Mesenchymal stem cell (in vitro differentiated cells and primary cell): ENCODE measurements at regions not wholly inside any gene's neighbourhood (a gene's known extent, or its start where the extent isn't known, plus 50 kb on each side); places are given as distances from the start of the nearest gene placed in this dataset.
"Not testable (repeated sequence)": the region's sequence is repeated elsewhere in the genome, so short reads cannot be mapped to it uniquely, and the experiment has no call there.

Source experiments
- DNase-seq: peaks from one replicate; pipeline ENCODE4 v3.0.0-alpha.2; 2013
- H2AFZ ChIP-seq: one replicate; pipeline ENCODE4 v1.6.1; 2013; ENCODE audit warnings: low read depth, mild to moderate bottlenecking, control low read depth, inconsistent platforms, low read length, moderate library complexity
- H2AK5ac ChIP-seq: 2 replicates; pipeline ENCODE4 v1.6.1; 2013; ENCODE audit warnings: low read length, moderate library complexity, mild to moderate bottlenecking, inconsistent platforms; ENCODE audit not compliant: severe bottlenecking
- H2BK120ac ChIP-seq: one replicate; pipeline ENCODE4 v1.6.1; 2013; ENCODE audit warnings: low read depth, mild to moderate bottlenecking, inconsistent platforms, low read length, moderate library complexity
- H2BK12ac ChIP-seq, 2 experiments: one replicate each; pipeline ENCODE4 v1.6.1; 2013; ENCODE audit warnings: inconsistent platforms in 2 of 2, low read length in 2 of 2, mild to moderate bottlenecking in 2 of 2, moderate library complexity in 2 of 2, control low read depth in 1 of 2
- H2BK15ac ChIP-seq: one replicate; pipeline ENCODE4 v1.6.1; 2013; ENCODE audit warnings: mild to moderate bottlenecking, low read depth, inconsistent platforms; ENCODE audit not compliant: poor library complexity, severe bottlenecking
- H2BK5ac ChIP-seq: 2 replicates; pipeline ENCODE4 v1.6.1; 2013; ENCODE audit warnings: low read depth, mild to moderate bottlenecking, low read length, control low read depth, inconsistent platforms; ENCODE audit not compliant: poor library complexity, severe bottlenecking
- H3K14ac ChIP-seq, 2 experiments: one replicate each; pipeline ENCODE4 v1.6.1; 2013; ENCODE audit warnings: inconsistent platforms in 2 of 2, low read length in 2 of 2, control low read depth in 1 of 2, mild to moderate bottlenecking in 1 of 2, moderate library complexity in 1 of 2
- H3K18ac ChIP-seq, 2 experiments: one replicate each; pipeline ENCODE4 v1.6.1; 2013; ENCODE audit warnings: inconsistent platforms in 2 of 2, low read length in 2 of 2, control low read depth in 1 of 2, low read depth in 1 of 2, mild to moderate bottlenecking in 1 of 2
- H3K23ac ChIP-seq, 2 experiments: one replicate each; pipeline ENCODE4 v1.6.1; 2013; ENCODE audit warnings: inconsistent platforms in 2 of 2, low read length in 2 of 2, mild to moderate bottlenecking in 2 of 2, moderate library complexity in 2 of 2, control low read depth in 1 of 2
- H3K27ac ChIP-seq: 2 replicates; pipeline ENCODE4 v1.5.1; 2013; ENCODE audit warnings: mild to moderate bottlenecking, moderate library complexity, low read length, control low read depth, inconsistent platforms; ENCODE audit not compliant: poor library complexity, severe bottlenecking
- H3K27me3 ChIP-seq, 2 experiments: 2 replicates each; pipeline versions ENCODE4 v1.6.1 to v1.7.0; 2013; ENCODE audit warnings: low read length in 2 of 2, mild to moderate bottlenecking in 2 of 2, moderate library complexity in 2 of 2, control low read depth in 1 of 2, inconsistent platforms in 1 of 2; ENCODE audit not compliant: control insufficient read depth in 1 of 2, insufficient read depth in 1 of 2
- H3K36me3 ChIP-seq, 2 experiments: 2 replicates each; pipeline versions ENCODE4 v1.6.1 to v1.7.0; 2013; ENCODE audit warnings: low read length in 2 of 2, control low read depth in 1 of 2, inconsistent platforms in 1 of 2, low read depth in 1 of 2, mild to moderate bottlenecking in 1 of 2; ENCODE audit not compliant: insufficient read depth in 2 of 2, control insufficient read depth in 1 of 2
- H3K4ac ChIP-seq, 2 experiments: one replicate each; pipeline ENCODE4 v1.6.1; 2013; ENCODE audit warnings: inconsistent platforms in 2 of 2, low read length in 2 of 2, mild to moderate bottlenecking in 2 of 2, moderate library complexity in 2 of 2, control low read depth in 1 of 2, low read depth in 1 of 2
- H3K4me1 ChIP-seq: 2 replicates; pipeline ENCODE4 v1.6.1; 2013; ENCODE audit warnings: low read depth, low read length, control low read depth; ENCODE audit not compliant: control insufficient read depth, insufficient read depth
- H3K4me2 ChIP-seq: 2 replicates; pipeline ENCODE4 v1.6.1; 2013; ENCODE audit warnings: low read length, mild to moderate bottlenecking, inconsistent platforms; ENCODE audit not compliant: poor library complexity, severe bottlenecking
- H3K4me3 ChIP-seq, 2 experiments: 2 replicates each; pipeline versions ENCODE4 v1.5.1 to v1.7.0; 2013; ENCODE audit warnings: low read length in 2 of 2, mild to moderate bottlenecking in 2 of 2, control low read depth in 1 of 2, low read depth in 1 of 2; ENCODE audit not compliant: insufficient read depth in 1 of 2
- H3K79me1 ChIP-seq: replicated peaks from 2 replicates; pipeline ENCODE4 v1.6.1; 2013; ENCODE audit warnings: mild to moderate bottlenecking, control low read depth, low read length, inconsistent platforms; ENCODE audit not compliant: poor library complexity, severe bottlenecking
- H3K9ac ChIP-seq: 2 replicates; pipeline ENCODE4 v1.7.0; 2013; ENCODE audit warnings: mild to moderate bottlenecking, low read length, moderate library complexity
- H3K9me3 ChIP-seq: 2 replicates; pipeline ENCODE4 v1.7.0; 2013; ENCODE audit warnings: mild to moderate bottlenecking, low read length; ENCODE audit not compliant: control insufficient read depth
- H4K8ac ChIP-seq: one replicate; pipeline ENCODE4 v1.6.1; 2013; ENCODE audit warnings: inconsistent platforms, mild to moderate bottlenecking, low read length, moderate library complexity
- H4K91ac ChIP-seq: one replicate; pipeline ENCODE4 v1.6.1; 2013; ENCODE audit warnings: mild to moderate bottlenecking, low read length, inconsistent platforms
- WGBS: methylation state at CpG from one replicate; pipeline ENCODE4 v1.1.7; 2013; ENCODE audit warnings: mixed read lengths; 5-methylcytosine and 5-hydroxymethylcytosine counted together

DNA sequence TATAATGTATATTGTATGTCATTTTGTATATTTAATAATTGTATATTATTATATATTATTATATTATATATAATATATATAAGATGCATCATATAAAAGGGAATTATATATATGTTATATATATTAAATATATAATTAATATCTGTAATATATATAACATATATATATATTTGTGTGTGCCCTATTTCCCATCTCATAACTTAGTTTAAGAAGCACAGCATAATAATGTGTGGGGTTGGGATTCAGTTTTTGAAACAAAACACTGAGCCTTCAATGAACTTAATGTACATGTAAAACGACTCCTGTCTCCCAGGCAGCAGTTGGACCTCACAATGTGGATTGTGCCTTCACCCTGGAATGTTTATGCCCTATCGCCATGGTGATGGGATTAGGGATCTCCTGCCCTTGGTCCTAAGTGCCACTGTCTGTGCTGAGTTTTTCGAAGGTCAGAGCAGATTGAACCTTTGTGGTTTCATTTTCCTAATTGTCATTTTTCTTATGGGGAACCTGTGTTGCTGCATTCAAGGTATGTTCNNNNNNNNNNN, 247.5 kb upstream of the TPTE start:
- not testable (repeated sequence) for H2BK12ac ChIP-seq, H3K79me1 ChIP-seq, H3K14ac ChIP-seq, H3K9ac ChIP-seq, DNase-seq, H2BK5ac ChIP-seq, H3K4me1 ChIP-seq, H3K27ac ChIP-seq, H3K9me3 ChIP-seq, H2BK15ac ChIP-seq, H3K27me3 ChIP-seq, H2AK5ac ChIP-seq, H3K4me3 ChIP-seq, H3K18ac ChIP-seq, H4K91ac ChIP-seq, H2BK120ac ChIP-seq, H3K4me2 ChIP-seq, H3K23ac ChIP-seq, H3K4ac ChIP-seq, H4K8ac ChIP-seq, H2AFZ ChIP-seq, H3K36me3 ChIP-seq
- WGBS, result 68% methylated on average over 2 of the region's 3 CpGs
